GM12864 (cell line): ENCODE measurements at regions not wholly inside any gene's neighbourhood (a gene's known extent, or its start where the extent isn't known, plus 50 kb on each side); places are given as distances from the start of the nearest gene placed in this dataset.

Source experiments
- DNase-seq: peaks from one replicate; pipeline ENCODE4 v3.0.0-alpha.2; 2011; ENCODE audit warnings: low read depth
- H3K4me3 ChIP-seq: 2 replicates; pipeline ENCODE4 v1.5.1; 2011; ENCODE audit warnings: mild to moderate bottlenecking, low read depth, low read length, control low read depth
- TF ChIP-seq, protein P1 (sequence below): IDR thresholded peaks from 2 replicates; pipeline ENCODE4 v1.5.1; 2011; ENCODE audit warnings: low read depth, mild to moderate bottlenecking, moderate library complexity, low read length, control low read depth, inconsistent platforms; ENCODE audit errors: missing control alignments

DNA sequence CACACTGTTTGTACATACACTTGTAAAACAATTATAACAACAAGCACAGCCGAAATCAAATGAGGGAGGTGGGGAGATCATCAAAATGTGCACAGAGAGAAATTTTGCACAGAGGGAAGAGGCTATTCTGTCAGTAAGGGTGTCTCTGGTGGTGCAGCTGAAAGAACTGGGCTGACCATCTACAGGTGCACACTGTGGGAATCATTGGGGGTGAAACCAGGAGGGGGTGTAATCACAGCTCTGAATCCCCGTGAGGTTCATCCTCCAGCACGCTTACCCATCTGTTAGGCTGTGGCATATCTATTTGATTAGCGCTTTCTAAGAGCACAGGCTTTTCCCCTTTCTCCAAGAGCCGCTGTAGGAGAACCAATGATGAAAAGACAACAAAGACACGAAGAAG is 389.9 kb upstream of the CDH20 start:
- TF ChIP-seq, protein P1, sequence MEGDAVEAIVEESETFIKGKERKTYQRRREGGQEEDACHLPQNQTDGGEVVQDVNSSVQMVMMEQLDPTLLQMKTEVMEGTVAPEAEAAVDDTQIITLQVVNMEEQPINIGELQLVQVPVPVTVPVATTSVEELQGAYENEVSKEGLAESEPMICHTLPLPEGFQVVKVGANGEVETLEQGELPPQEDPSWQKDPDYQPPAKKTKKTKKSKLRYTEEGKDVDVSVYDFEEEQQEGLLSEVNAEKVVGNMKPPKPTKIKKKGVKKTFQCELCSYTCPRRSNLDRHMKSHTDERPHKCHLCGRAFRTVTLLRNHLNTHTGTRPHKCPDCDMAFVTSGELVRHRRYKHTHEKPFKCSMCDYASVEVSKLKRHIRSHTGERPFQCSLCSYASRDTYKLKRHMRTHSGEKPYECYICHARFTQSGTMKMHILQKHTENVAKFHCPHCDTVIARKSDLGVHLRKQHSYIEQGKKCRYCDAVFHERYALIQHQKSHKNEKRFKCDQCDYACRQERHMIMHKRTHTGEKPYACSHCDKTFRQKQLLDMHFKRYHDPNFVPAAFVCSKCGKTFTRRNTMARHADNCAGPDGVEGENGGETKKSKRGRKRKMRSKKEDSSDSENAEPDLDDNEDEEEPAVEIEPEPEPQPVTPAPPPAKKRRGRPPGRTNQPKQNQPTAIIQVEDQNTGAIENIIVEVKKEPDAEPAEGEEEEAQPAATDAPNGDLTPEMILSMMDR: no peak
- H3K4me3 ChIP-seq: no peak overlapping the region
- DNase-seq: no peak

DNA sequence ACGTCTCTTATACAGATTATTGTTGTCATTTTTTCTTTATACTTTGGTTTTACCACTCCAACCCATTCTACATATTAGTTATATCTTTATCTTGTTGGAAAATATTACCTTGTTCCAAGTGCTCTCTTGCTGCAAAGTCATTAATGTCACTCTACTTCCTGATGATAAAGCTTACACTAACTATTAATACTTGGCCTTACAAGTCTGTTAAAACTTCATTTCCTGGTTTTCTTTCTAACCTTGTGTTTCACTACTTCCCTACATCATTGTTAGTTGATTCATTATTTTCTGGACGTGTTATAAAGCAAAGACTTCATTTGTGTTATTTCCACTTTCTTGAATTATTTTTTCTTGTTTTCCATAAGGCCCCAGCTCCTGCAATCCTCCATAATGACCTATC is 382.6 kb upstream of the CDH20 start:
- no peak overlapping the region for H3K4me3 ChIP-seq
- DNase-seq: no peak
- TF ChIP-seq, protein P1: no peak

GRCh38 chr18:60951091-60951490 is 382.1 kb upstream of the CDH20 start:
- no peak overlapping the region for H3K4me3 ChIP-seq
- no peak for DNase-seq
- TF ChIP-seq, protein P1: no peak

- DNase-seq: no peak
- TF ChIP-seq, protein P1: no peak
- H3K4me3 ChIP-seq: no peak overlapping the region
Observed at GRCh38 chr18:60962625-60963024, 370.6 kb upstream of the CDH20 start.

DNA sequence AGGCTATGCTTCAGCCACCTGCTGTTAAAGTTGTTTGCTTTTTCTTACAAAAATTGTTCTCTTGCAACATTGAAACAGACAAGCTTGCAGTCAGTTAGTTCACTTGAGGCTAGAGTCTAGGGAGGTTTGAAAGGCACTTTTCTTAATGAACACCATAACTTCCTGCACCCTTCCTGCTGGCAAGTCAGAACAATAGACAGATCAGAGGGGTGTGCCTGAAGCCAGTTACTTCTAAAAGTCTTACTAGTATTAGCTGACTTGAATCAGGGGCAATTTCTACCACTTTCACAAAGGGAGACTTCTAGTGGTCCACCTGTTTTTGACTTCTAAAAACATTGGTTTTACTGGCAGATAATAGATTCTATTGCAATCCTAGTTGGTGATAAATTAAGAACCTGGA is 367.4 kb upstream of the CDH20 start:
- DNase-seq: no peak
- no peak overlapping the region for H3K4me3 ChIP-seq
- TF ChIP-seq, protein P1: no peak

DNA sequence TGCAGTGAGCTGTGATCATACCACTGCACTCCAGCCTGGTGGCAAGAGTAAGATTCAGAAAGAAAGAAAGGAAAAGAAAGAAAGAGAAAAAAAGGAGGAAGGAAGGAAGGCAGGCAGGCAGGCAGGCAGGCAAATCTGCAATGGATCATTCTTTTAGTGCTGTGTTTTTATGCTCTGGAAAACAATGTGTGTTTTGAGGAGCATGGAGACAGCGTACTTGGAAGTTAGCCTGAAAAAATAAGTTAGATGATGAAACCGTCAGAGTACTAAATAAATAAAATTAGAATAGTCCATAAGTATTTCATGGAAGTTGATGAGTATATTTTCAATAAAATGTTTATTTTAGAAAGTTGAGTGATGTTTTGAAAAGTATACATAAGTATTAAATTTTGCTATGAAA is 366.4 kb upstream of the CDH20 start:
- TF ChIP-seq, protein P1: no peak
- no peak for DNase-seq
- H3K4me3 ChIP-seq: no peak overlapping the region

GRCh38 chr18:60975420-60975819 is 357.8 kb upstream of the CDH20 start:
- no peak overlapping the region for H3K4me3 ChIP-seq
- TF ChIP-seq, protein P1: no peak
- DNase-seq: no peak
